CD14-positive monocyte (primary cell): ENCODE measurements at regions not wholly inside any gene's neighbourhood (a gene's known extent, or its start where the extent isn't known, plus 50 kb on each side); places are given as distances from the start of the nearest gene placed in this dataset.

Source experiments
- DNase-seq, 3 donors: peaks; one replicate each; pipeline ENCODE4 v3.0.0-alpha.2; 2011 to 2022
- H2AFZ ChIP-seq: 2 replicates; pipeline ENCODE4 v1.6.0; 2012; ENCODE audit warnings: mild to moderate bottlenecking, low read depth, low read length, inconsistent platforms; ENCODE audit not compliant: insufficient read depth, poor library complexity, severe bottlenecking
- H3K27ac ChIP-seq, 2 donors: 1 replicate in 1 of 2; 2 replicates in 1 of 2; pipeline ENCODE4 v1.5.1; 2012 to 2013; ENCODE audit warnings: low read length in 2 of 2, control low read depth in 1 of 2, inconsistent platforms in 1 of 2, low read depth in 1 of 2, mild to moderate bottlenecking in 1 of 2
- H3K27me3 ChIP-seq, 2 donors: one replicate each; pipeline versions ENCODE4 v1.6.0 to v1.6.1; 2011 to 2013; ENCODE audit warnings: low read length in 2 of 2; ENCODE audit not compliant: control insufficient read depth in 2 of 2, insufficient read depth in 2 of 2
- H3K36me3 ChIP-seq, 2 donors: replicated peaks in 1 of 2; 1 replicate in 1 of 2; 2 replicates in 1 of 2; pipeline versions ENCODE4 v1.5.1 to v1.6.1; 2012 to 2013; ENCODE audit warnings: low read length in 2 of 2, control low read depth in 1 of 2, inconsistent platforms in 1 of 2, mild to moderate bottlenecking in 1 of 2; ENCODE audit not compliant: insufficient read depth in 2 of 2, control insufficient read depth in 1 of 2
- H3K4me1 ChIP-seq, 2 donors: 1 replicate in 1 of 2; 2 replicates in 1 of 2; pipeline versions ENCODE4 v1.5.1 to v1.6.1; 2012 to 2013; ENCODE audit warnings: low read length in 2 of 2, control low read depth in 1 of 2, inconsistent platforms in 1 of 2, mild to moderate bottlenecking in 1 of 2, moderate library complexity in 1 of 2; ENCODE audit not compliant: insufficient read depth in 2 of 2, control insufficient read depth in 1 of 2
- H3K4me2 ChIP-seq: replicated peaks from 2 replicates; pipeline ENCODE3; 2012; ENCODE audit warnings: low read length, moderate library complexity, mild to moderate bottlenecking; ENCODE audit not compliant: poor library complexity, severe bottlenecking; ENCODE audit errors: extremely low read depth
- H3K4me3 ChIP-seq, 3 experiments: fragments of 200-600 bp in 1 of 3; sonication (generic) in 1 of 3; replicated peaks in 1 of 3; 1 replicate in 2 of 3; 2 replicates in 1 of 3; pipeline ENCODE4 v1.5.1; 2011 to 2013; ENCODE audit warnings: low read length in 3 of 3, mild to moderate bottlenecking in 3 of 3, control low read depth in 2 of 3, low read depth in 2 of 3, inconsistent platforms in 1 of 3, moderate library complexity in 1 of 3
- H3K79me2 ChIP-seq: 2 replicates; pipeline ENCODE4 v1.6.0; 2012; ENCODE audit warnings: mild to moderate bottlenecking, control low read depth, inconsistent platforms, low read length, moderate library complexity; ENCODE audit not compliant: insufficient read depth
- H3K9ac ChIP-seq: 2 replicates; pipeline ENCODE4 v1.6.0; 2017; ENCODE audit warnings: low read length, mild to moderate bottlenecking; ENCODE audit not compliant: insufficient read depth, poor library complexity, severe bottlenecking
- H3K9me3 ChIP-seq, 2 donors: replicated peaks in 1 of 2; 1 replicate in 1 of 2; 2 replicates in 1 of 2; pipeline versions ENCODE4 v1.5.1 to v1.6.1; 2012 to 2013; ENCODE audit warnings: low read length in 2 of 2, control low read depth in 1 of 2; ENCODE audit not compliant: control insufficient read depth in 1 of 2, insufficient read depth in 1 of 2
- H4K20me1 ChIP-seq: 2 replicates; pipeline ENCODE4 v1.6.0; 2012; ENCODE audit warnings: mild to moderate bottlenecking, low read length, control low read depth, moderate library complexity; ENCODE audit not compliant: insufficient read depth
- H3K27ac Mint-ChIP-seq, 7 donors: one replicate each; pipeline ENCODE4 v1.8.0; 2020; ENCODE audit warnings: mild to moderate bottlenecking in 7 of 7, mixed read lengths in 7 of 7, moderate library complexity in 6 of 7, inconsistent platforms in 2 of 7
- H3K27me3 Mint-ChIP-seq, 3 donors: one replicate each; pipeline ENCODE4 v1.8.0; 2021 to 2022; ENCODE audit warnings: low read depth in 3 of 3, mild to moderate bottlenecking in 3 of 3, mixed read lengths in 3 of 3, moderate library complexity in 3 of 3, inconsistent platforms in 1 of 3
- H3K36me3 Mint-ChIP-seq, 2 donors: one replicate each; pipeline ENCODE4 v1.8.0; 2020; ENCODE audit warnings: mixed read lengths in 2 of 2, inconsistent platforms in 1 of 2, mild to moderate bottlenecking in 1 of 2
- H3K4me1 Mint-ChIP-seq: one replicate; pipeline ENCODE4 v1.8.0; 2020; ENCODE audit warnings: mild to moderate bottlenecking, mixed read lengths
- H3K4me3 Mint-ChIP-seq, 2 donors: one replicate each; pipeline ENCODE4 v1.8.0; 2020; ENCODE audit warnings: mild to moderate bottlenecking in 2 of 2, mixed read lengths in 2 of 2, moderate library complexity in 1 of 2
- H3K9me3 Mint-ChIP-seq, 7 donors: one replicate each; pipeline ENCODE4 v1.8.0; 2020 to 2022; ENCODE audit warnings: mixed read lengths in 7 of 7, mild to moderate bottlenecking in 6 of 7, moderate library complexity in 6 of 7, inconsistent platforms in 2 of 7
- WGBS: methylation state at CpG from one replicate; pipeline ENCODE4 v1.1.5; 2013; ENCODE audit warnings: missing lambda C conversion rate; ENCODE audit not compliant: insufficient coverage; 5-methylcytosine and 5-hydroxymethylcytosine counted together
- intact Hi-C, 2 donors: fragments of 100-400 bp; cut with micrococcal nuclease; formaldehyde crosslinking; loops; one replicate each; pipeline versions ENCODE4 v1.15.0 to v1.15.1; 2023
- TF ChIP-seq, protein P1 (sequence below): fragments of 200-600 bp; IDR thresholded peaks from one replicate; pipeline ENCODE4 v1.8.0; 2022; ENCODE audit warnings: antibody characterized with exemption, mild to moderate bottlenecking

DNA sequence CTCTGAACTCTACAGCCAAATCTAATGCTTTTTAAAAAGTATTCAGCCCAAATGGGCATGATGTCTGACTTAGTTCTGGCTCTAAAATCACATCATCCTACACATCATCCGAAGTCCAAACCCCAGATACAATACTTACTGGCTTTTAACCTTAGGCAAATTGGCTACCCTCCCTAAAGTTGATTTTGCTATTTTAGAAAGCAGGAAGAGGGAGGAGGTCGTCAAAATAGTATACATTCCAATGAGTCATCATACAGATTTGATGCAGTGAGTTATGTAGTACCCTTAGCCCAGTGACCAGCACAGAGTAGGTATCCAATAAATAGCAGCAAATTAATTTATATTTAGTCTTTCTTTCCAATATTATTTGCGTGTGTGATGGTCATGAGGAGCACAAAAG lies 582.0 kb upstream of the TUSC1 start:
- no peak overlapping the region for H2AFZ ChIP-seq
- no peaks in the 10 kb centered on the region for H3K36me3 Mint-ChIP-seq
- H3K27me3 Mint-ChIP-seq: no peaks in the 10 kb centered on the region
- H3K27ac ChIP-seq: no peak overlapping the region
- no peak for DNase-seq
- no peaks in the 10 kb centered on the region for H3K4me1 ChIP-seq
- H3K9me3 ChIP-seq: peaks cover 0 to 1% of the 10 kb centered on the region in 2 donors
- TF ChIP-seq, protein P1, sequence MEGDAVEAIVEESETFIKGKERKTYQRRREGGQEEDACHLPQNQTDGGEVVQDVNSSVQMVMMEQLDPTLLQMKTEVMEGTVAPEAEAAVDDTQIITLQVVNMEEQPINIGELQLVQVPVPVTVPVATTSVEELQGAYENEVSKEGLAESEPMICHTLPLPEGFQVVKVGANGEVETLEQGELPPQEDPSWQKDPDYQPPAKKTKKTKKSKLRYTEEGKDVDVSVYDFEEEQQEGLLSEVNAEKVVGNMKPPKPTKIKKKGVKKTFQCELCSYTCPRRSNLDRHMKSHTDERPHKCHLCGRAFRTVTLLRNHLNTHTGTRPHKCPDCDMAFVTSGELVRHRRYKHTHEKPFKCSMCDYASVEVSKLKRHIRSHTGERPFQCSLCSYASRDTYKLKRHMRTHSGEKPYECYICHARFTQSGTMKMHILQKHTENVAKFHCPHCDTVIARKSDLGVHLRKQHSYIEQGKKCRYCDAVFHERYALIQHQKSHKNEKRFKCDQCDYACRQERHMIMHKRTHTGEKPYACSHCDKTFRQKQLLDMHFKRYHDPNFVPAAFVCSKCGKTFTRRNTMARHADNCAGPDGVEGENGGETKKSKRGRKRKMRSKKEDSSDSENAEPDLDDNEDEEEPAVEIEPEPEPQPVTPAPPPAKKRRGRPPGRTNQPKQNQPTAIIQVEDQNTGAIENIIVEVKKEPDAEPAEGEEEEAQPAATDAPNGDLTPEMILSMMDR: no peak
- no peak overlapping the region for H3K4me3 Mint-ChIP-seq
- no CpG with 5 or more reads among the region's 3 CpGs for WGBS
- no peaks in the 10 kb centered on the region for H4K20me1 ChIP-seq
- H3K36me3 ChIP-seq: no peaks in the 10 kb centered on the region
- intact Hi-C loops: no loop called here
- no peak overlapping the region for H3K4me2 ChIP-seq
- no peaks in the 10 kb centered on the region for H3K27me3 ChIP-seq
- no peaks in the 10 kb centered on the region for H3K79me2 ChIP-seq
- H3K4me1 Mint-ChIP-seq: no peaks in the 10 kb centered on the region
- H3K27ac Mint-ChIP-seq: no peak overlapping the region
- H3K4me3 ChIP-seq: no peak overlapping the region
- peaks cover 0 to 7% (median 0%) of the 10 kb centered on the region in 7 donors for H3K9me3 Mint-ChIP-seq
- no peak overlapping the region for H3K9ac ChIP-seq

- Mint-ChIP-seq H3K36me3 (no peaks in the 10 kb centered on the region), H3K4me3 (no peak overlapping the region), H3K9me3 (peaks cover 6 to 18% (median 8%) of the 10 kb centered on the region in 7 donors), H3K27ac (no peak overlapping the region), H3K4me1 (no peaks in the 10 kb centered on the region), H3K27me3 (no peaks in the 10 kb centered on the region)
- no CpG with 5 or more reads among the region's 1 CpG for WGBS
- no peak overlapping the region for H3K4me3 ChIP-seq
- no peak overlapping the region for H3K4me2 ChIP-seq
- peaks cover 5 to 8% of the 10 kb centered on the region in 2 donors for H3K9me3 ChIP-seq
- H3K27ac ChIP-seq: no peak overlapping the region
- H3K27me3 ChIP-seq: no peaks in the 10 kb centered on the region
- no peaks in the 10 kb centered on the region for H3K36me3 ChIP-seq
- H4K20me1 ChIP-seq: no peaks in the 10 kb centered on the region
- TF ChIP-seq, protein P1: no peak
- no peak for DNase-seq
- no peaks in the 10 kb centered on the region for H3K4me1 ChIP-seq
- intact Hi-C loops: no loop called here
- H2AFZ ChIP-seq: no peak overlapping the region
- H3K79me2 ChIP-seq: no peaks in the 10 kb centered on the region
- H3K9ac ChIP-seq: no peak overlapping the region
These were observed 569.6 kb upstream of the TUSC1 start for GRCh38 chr9:26247861-26248260.
